CD4-positive, alpha-beta memory T cell (primary cell): ENCODE measurements at regions not wholly inside any gene's neighbourhood (a gene's known extent, or its start where the extent isn't known, plus 50 kb on each side); places are given as distances from the start of the nearest gene placed in this dataset.

Source experiments
- CTCF ChIA-PET: fragments of 350-600 bp; sonication (Branson Sonifier 250); formaldehyde crosslinking; loops from one replicate; lab custom pipeline; 2021; ENCODE audit warnings: inconsistent platforms; ENCODE audit not compliant: partially characterized antibody; lab: Charles Lee
- POLR2A ChIA-PET: fragments of 350-600 bp; sonication (Branson Sonifier 250); formaldehyde crosslinking; loops from one replicate; lab custom pipeline; 2021; ENCODE audit not compliant: partially characterized antibody; lab: Charles Lee
- DNase-seq, 5 donors: peaks; one replicate each; pipeline versions ENCODE4 v3.0.0 to v3.0.0-alpha.2; 2020 to 2022; ENCODE audit warnings: mixed read lengths in 1 of 5
- H3K27ac ChIP-seq: one replicate; pipeline ENCODE4 v1.7.0; 2013; ENCODE audit warnings: low read depth, low read length
- H3K27me3 ChIP-seq: 2 replicates; pipeline ENCODE4 v1.7.0; 2013; ENCODE audit warnings: mild to moderate bottlenecking, low read length, moderate library complexity; ENCODE audit not compliant: insufficient read depth
- H3K36me3 ChIP-seq: 2 replicates; pipeline ENCODE4 v1.7.0; 2013; ENCODE audit warnings: mild to moderate bottlenecking, low read length, moderate library complexity; ENCODE audit not compliant: insufficient read depth
- H3K4me1 ChIP-seq: 2 replicates; pipeline ENCODE4 v1.7.0; 2013; ENCODE audit warnings: mild to moderate bottlenecking, low read length, moderate library complexity; ENCODE audit not compliant: insufficient read depth
- H3K4me3 ChIP-seq, 2 donors: one replicate each; pipeline ENCODE4 v1.7.0; 2013; ENCODE audit warnings: low read length in 2 of 2, mild to moderate bottlenecking in 1 of 2
- H3K9me3 ChIP-seq, 2 donors: one replicate each; pipeline ENCODE4 v1.7.0; 2013; ENCODE audit warnings: low read length in 2 of 2, control low read depth in 1 of 2; ENCODE audit not compliant: control insufficient read depth in 1 of 2
- H3K27ac Mint-ChIP-seq, 7 donors: one replicate each; pipeline ENCODE4 v1.8.0; 2020 to 2021; ENCODE audit warnings: mixed read lengths in 7 of 7, mild to moderate bottlenecking in 6 of 7, inconsistent platforms in 3 of 7, moderate library complexity in 3 of 7
- H3K27me3 Mint-ChIP-seq, 2 donors: one replicate each; pipeline ENCODE4 v1.8.0; 2020 to 2021; ENCODE audit warnings: mixed read lengths in 2 of 2
- H3K36me3 Mint-ChIP-seq, 2 donors: one replicate each; pipeline ENCODE4 v1.8.0; 2020 to 2021; ENCODE audit warnings: mixed read lengths in 2 of 2, inconsistent platforms in 1 of 2, mild to moderate bottlenecking in 1 of 2
- H3K4me1 Mint-ChIP-seq, 4 donors: one replicate each; pipeline ENCODE4 v1.8.0; 2020 to 2021; ENCODE audit warnings: mixed read lengths in 4 of 4, mild to moderate bottlenecking in 1 of 4
- H3K4me3 Mint-ChIP-seq, 8 donors: one replicate each; pipeline ENCODE4 v1.8.0; 2020 to 2021; ENCODE audit warnings: mixed read lengths in 8 of 8, mild to moderate bottlenecking in 7 of 8, moderate library complexity in 6 of 8, inconsistent platforms in 3 of 8
- H3K9me3 Mint-ChIP-seq, 8 donors: one replicate each; pipeline ENCODE4 v1.8.0; 2020 to 2021; ENCODE audit warnings: mixed read lengths in 8 of 8, mild to moderate bottlenecking in 5 of 8, inconsistent platforms in 3 of 8, moderate library complexity in 1 of 8
- intact Hi-C: fragments of 100-400 bp; cut with micrococcal nuclease; formaldehyde crosslinking; loops from one replicate; pipeline ENCODE4 v1.15.1; 2023

GRCh38 chr17:53640808-53641207 lies 181.9 kb upstream of the KIF2B start:
- Mint-ChIP-seq H3K4me3 (no peak overlapping the region), H3K27ac (no peak overlapping the region), H3K36me3 (no peaks in the 10 kb centered on the region), H3K27me3 (no peaks in the 10 kb centered on the region), H3K4me1 (no peaks in the 10 kb centered on the region), H3K9me3 (peaks cover 0 to 11% (median under 1%) of the 10 kb centered on the region in 8 donors)
- no peak for DNase-seq
- Histone ChIP-seq H3K27ac (no peak overlapping the region), H3K4me3 (no peak overlapping the region), H3K36me3 (no peaks in the 10 kb centered on the region), H3K4me1 (no peaks in the 10 kb centered on the region), H3K27me3 (no peaks in the 10 kb centered on the region), H3K9me3 (no peaks in the 10 kb centered on the region)
- ChIA-PET CTCF (no interaction called here), POLR2A (no interaction called here)
- intact Hi-C loops = no loop called here

- intact Hi-C loops = no loop called here
- ChIA-PET CTCF (no interaction called here), POLR2A (interaction anchor here (0.6 kb wide), 1 partner anchor 35 kb away, joined by 4 read pairs; no protein-coding TSS in a partner anchor)
Measured at GRCh38 chr17:53635444-53635843, 187.3 kb upstream of the KIF2B start.

GRCh38 chr17:53633856-53634255 lies 188.9 kb upstream of the KIF2B start:
- Mint-ChIP-seq H3K36me3 (no peaks in the 10 kb centered on the region), H3K27me3 (no peaks in the 10 kb centered on the region), H3K4me3 (no peak overlapping the region), H3K9me3 (peaks cover 0 to 10% (median 4%) of the 10 kb centered on the region in 8 donors), H3K27ac (no peak overlapping the region), H3K4me1 (no peaks in the 10 kb centered on the region)
- Histone ChIP-seq H3K4me1 (no peaks in the 10 kb centered on the region), H3K4me3 (no peak overlapping the region), H3K36me3 (no peaks in the 10 kb centered on the region), H3K9me3 (no peaks in the 10 kb centered on the region), H3K27me3 (no peaks in the 10 kb centered on the region), H3K27ac (no peak overlapping the region)
- DNase-seq = no peak
- CTCF ChIA-PET = no interaction called here
- intact Hi-C loops = no loop called here
- POLR2A ChIA-PET = no interaction called here

More at GRCh38 chr17:53635444-53635843, 187.3 kb upstream of the KIF2B start:
- Histone ChIP-seq H3K27me3 (no peaks in the 10 kb centered on the region), H3K4me1 (no peaks in the 10 kb centered on the region), H3K27ac (no peak overlapping the region), H3K4me3 (no peak overlapping the region), H3K36me3 (no peaks in the 10 kb centered on the region), H3K9me3 (no peaks in the 10 kb centered on the region)
- Mint-ChIP-seq H3K4me3 (no peak overlapping the region), H3K4me1 (no peaks in the 10 kb centered on the region), H3K36me3 (no peaks in the 10 kb centered on the region), H3K27me3 (no peaks in the 10 kb centered on the region), H3K27ac (no peak overlapping the region), H3K9me3 (peaks cover 0 to 10% (median 4%) of the 10 kb centered on the region in 8 donors)
- DNase-seq = no peak

GRCh38 chr17:53631486-53631885 lies 191.2 kb upstream of the KIF2B start:
- H3K36me3 Mint-ChIP-seq = no peaks in the 10 kb centered on the region

GRCh38 chr17:53630638-53631037 lies 192.1 kb upstream of the KIF2B start:
- no peaks in the 10 kb centered on the region for H3K9me3 ChIP-seq
- H3K27me3 ChIP-seq = no peaks in the 10 kb centered on the region
- POLR2A ChIA-PET = no interaction called here
- no peaks in the 10 kb centered on the region for H3K36me3 Mint-ChIP-seq
- no peaks in the 10 kb centered on the region for H3K4me1 Mint-ChIP-seq
- no peaks in the 10 kb centered on the region for H3K4me1 ChIP-seq
- no peak overlapping the region for H3K4me3 ChIP-seq
- H3K27me3 Mint-ChIP-seq = no peaks in the 10 kb centered on the region
- intact Hi-C loops = no loop called here
- H3K4me3 Mint-ChIP-seq = no peak overlapping the region
- no peak for DNase-seq
- no peak overlapping the region for H3K27ac ChIP-seq
- no peak overlapping the region for H3K27ac Mint-ChIP-seq
- CTCF ChIA-PET = no interaction called here
- H3K36me3 ChIP-seq = no peaks in the 10 kb centered on the region
- H3K9me3 Mint-ChIP-seq = peaks cover 0 to 10% (median 4%) of the 10 kb centered on the region in 8 donors

More at GRCh38 chr17:53631486-53631885, 191.2 kb upstream of the KIF2B start:
- Histone ChIP-seq H3K36me3 (no peaks in the 10 kb centered on the region), H3K9me3 (no peaks in the 10 kb centered on the region), H3K27me3 (no peaks in the 10 kb centered on the region), H3K4me3 (no peak overlapping the region), H3K27ac (no peak overlapping the region), H3K4me1 (no peaks in the 10 kb centered on the region)
- H3K4me3 Mint-ChIP-seq = no peak overlapping the region
- intact Hi-C loops = no loop called here
- H3K9me3 Mint-ChIP-seq = peaks cover 0 to 10% (median 4%) of the 10 kb centered on the region in 8 donors
- H3K27ac Mint-ChIP-seq = no peak overlapping the region
- H3K4me1 Mint-ChIP-seq = no peaks in the 10 kb centered on the region
- ChIA-PET CTCF (no interaction called here), POLR2A (no interaction called here)
- no peaks in the 10 kb centered on the region for H3K27me3 Mint-ChIP-seq
- no peak for DNase-seq

GRCh38 chr17:53630115-53630514 lies 192.6 kb upstream of the KIF2B start:
- intact Hi-C loops = no loop called here
- no peak overlapping the region for H3K27ac ChIP-seq
- H3K9me3 ChIP-seq = no peaks in the 10 kb centered on the region
- POLR2A ChIA-PET = no interaction called here
- H3K4me3 ChIP-seq = no peak overlapping the region
- Mint-ChIP-seq H3K4me3 (no peak overlapping the region), H3K4me1 (no peaks in the 10 kb centered on the region), H3K36me3 (no peaks in the 10 kb centered on the region), H3K27me3 (no peaks in the 10 kb centered on the region), H3K9me3 (peaks cover 0 to 10% (median 3%) of the 10 kb centered on the region in 8 donors), H3K27ac (no peak overlapping the region)
- no peak for DNase-seq
- no peaks in the 10 kb centered on the region for H3K27me3 ChIP-seq
- no peaks in the 10 kb centered on the region for H3K4me1 ChIP-seq
- no peaks in the 10 kb centered on the region for H3K36me3 ChIP-seq
- CTCF ChIA-PET = no interaction called here

GRCh38 chr17:53629188-53629587 lies 193.5 kb upstream of the KIF2B start:
- intact Hi-C loops = no loop called here
- H3K36me3 ChIP-seq = no peaks in the 10 kb centered on the region
- peaks cover 0 to 7% (median 4%) of the 10 kb centered on the region in 8 donors for H3K9me3 Mint-ChIP-seq

GRCh38 chr17:53628011-53628410 lies 194.7 kb upstream of the KIF2B start:
- no peaks in the 10 kb centered on the region for H3K9me3 ChIP-seq
- ChIA-PET CTCF (no interaction called here), POLR2A (no interaction called here)
- H3K27ac Mint-ChIP-seq = no peak overlapping the region
- DNase-seq = no peak
- intact Hi-C loops = no loop called here
- no peaks in the 10 kb centered on the region for H3K27me3 Mint-ChIP-seq
- no peak overlapping the region for H3K4me3 Mint-ChIP-seq
- H3K9me3 Mint-ChIP-seq = peaks cover 0 to 5% (median 2%) of the 10 kb centered on the region in 8 donors
- H3K27me3 ChIP-seq = no peaks in the 10 kb centered on the region
- H3K27ac ChIP-seq = no peak overlapping the region
- no peaks in the 10 kb centered on the region for H3K4me1 Mint-ChIP-seq
- no peaks in the 10 kb centered on the region for H3K36me3 Mint-ChIP-seq
- H3K4me1 ChIP-seq = no peaks in the 10 kb centered on the region
- H3K36me3 ChIP-seq = no peaks in the 10 kb centered on the region
- H3K4me3 ChIP-seq = no peak overlapping the region

More at GRCh38 chr17:53629188-53629587, 193.5 kb upstream of the KIF2B start:
- Histone ChIP-seq H3K9me3 (no peaks in the 10 kb centered on the region), H3K4me1 (no peaks in the 10 kb centered on the region), H3K27ac (no peak overlapping the region), H3K4me3 (no peak overlapping the region), H3K27me3 (no peaks in the 10 kb centered on the region)
- Mint-ChIP-seq H3K36me3 (no peaks in the 10 kb centered on the region), H3K4me3 (no peak overlapping the region), H3K27ac (no peak overlapping the region), H3K4me1 (no peaks in the 10 kb centered on the region), H3K27me3 (no peaks in the 10 kb centered on the region)
- DNase-seq = no peak
- POLR2A ChIA-PET = no interaction called here
- CTCF ChIA-PET = no interaction called here
